SK-N-SH treated with all-trans-retinoic acid at 6 μM for 48 hours (cell line): ENCODE measurements at regions not wholly inside any gene's neighbourhood (a gene's known extent, or its start where the extent isn't known, plus 50 kb on each side); places are given as distances from the start of the nearest gene placed in this dataset.

ENCODE experiments used
- ATAC-seq: fragments of 200-7000 bp; cut with Tn5 transposase; 3 replicates; pipeline ENCODE4 v1.9.1; 2020; ENCODE audit warnings: mild to moderate bottlenecking, moderate library complexity
- ARNTL ChIP-seq: fragments of 450-650 bp; formaldehyde crosslinking; IDR thresholded peaks from 2 replicates; pipeline ENCODE4 v1.5.0; 2020; ENCODE audit warnings: low read depth, mild to moderate bottlenecking, moderate library complexity, borderline replicate concordance
- BACH2 ChIP-seq: fragments of 250-450 bp; sonication (Bioruptor Pico); IDR thresholded peaks from 2 replicates; pipeline ENCODE4 v1.9.0; 2021; ENCODE audit warnings: mild to moderate bottlenecking, borderline replicate concordance
- CREB5 ChIP-seq: fragments of 250-450 bp; sonication (Bioruptor Pico); IDR thresholded peaks from 2 replicates; pipeline ENCODE4 v1.5.1; 2020; ENCODE audit warnings: low read depth, mild to moderate bottlenecking, moderate library complexity
- CSDC2 ChIP-seq: fragments of 250-450 bp; sonication (Bioruptor Pico); IDR thresholded peaks from 2 replicates; pipeline ENCODE4 v1.5.0; 2020; ENCODE audit warnings: mild to moderate bottlenecking, moderate library complexity
- ESRRG ChIP-seq: fragments of 250-450 bp; sonication (Bioruptor Pico); IDR thresholded peaks from 2 replicates; pipeline ENCODE4 v1.6.1; 2021; ENCODE audit warnings: mild to moderate bottlenecking
- GLIS3 ChIP-seq: fragments of 250-450 bp; sonication (Bioruptor Pico); IDR thresholded peaks from 2 replicates; pipeline ENCODE4 v1.5.0; 2020; ENCODE audit warnings: mild to moderate bottlenecking, moderate library complexity
- ISL1 ChIP-seq: fragments of 250-450 bp; sonication (Bioruptor Pico); IDR thresholded peaks from 2 replicates; pipeline ENCODE4 v2.1.2; 2022; ENCODE audit warnings: mild to moderate bottlenecking, moderate library complexity
- OSR1 ChIP-seq: fragments of 250-450 bp; sonication (Bioruptor Pico); IDR thresholded peaks from 2 replicates; pipeline ENCODE4 v1.8.0; 2022; ENCODE audit warnings: moderate library complexity, mild to moderate bottlenecking, inconsistent platforms
- PATZ1 ChIP-seq: fragments of 250-450 bp; sonication (Bioruptor Pico); IDR thresholded peaks from 2 replicates; pipeline ENCODE4 v1.8.0; 2020; ENCODE audit warnings: mild to moderate bottlenecking, moderate library complexity, borderline replicate concordance
- PPARA ChIP-seq: fragments of 250-450 bp; sonication (Bioruptor Pico); IDR thresholded peaks from 2 replicates; pipeline ENCODE4 v1.5.0; 2020; ENCODE audit warnings: mild to moderate bottlenecking, borderline replicate concordance
- RARB ChIP-seq: fragments of 250-450 bp; sonication (Bioruptor Pico); IDR thresholded peaks from 2 replicates; pipeline ENCODE4 v1.8.0; 2021; ENCODE audit warnings: mild to moderate bottlenecking, moderate library complexity
- TCF4 ChIP-seq: fragments of 250-450 bp; sonication (Bioruptor Pico); IDR thresholded peaks from 2 replicates; pipeline ENCODE4 v1.8.0; 2021; ENCODE audit warnings: mild to moderate bottlenecking, moderate library complexity, borderline replicate concordance
- TOX ChIP-seq: fragments of 250-450 bp; sonication (Bioruptor Pico); IDR thresholded peaks from 2 replicates; pipeline ENCODE4 v1.8.0; 2021; ENCODE audit warnings: mild to moderate bottlenecking, moderate library complexity, borderline replicate concordance
- TSHZ2 ChIP-seq: fragments of 250-450 bp; sonication (Bioruptor Pico); IDR thresholded peaks from 2 replicates; pipeline ENCODE4 v1.5.0; 2020; ENCODE audit warnings: mild to moderate bottlenecking, moderate library complexity
- ZFP30 ChIP-seq: fragments of 450-650 bp; formaldehyde crosslinking; IDR thresholded peaks from 2 replicates; pipeline ENCODE4 v1.5.0; 2022; ENCODE audit warnings: mild to moderate bottlenecking, moderate library complexity
- ZNF565 ChIP-seq: fragments of 450-650 bp; formaldehyde crosslinking; conservative IDR thresholded peaks from 2 replicates; pipeline ENCODE4 v1.5.0; 2020; ENCODE audit warnings: low read depth, mild to moderate bottlenecking, moderate library complexity
- ZNF70 ChIP-seq: fragments of 450-650 bp; formaldehyde crosslinking; IDR thresholded peaks from 2 replicates; pipeline ENCODE4 v1.5.0; 2020; ENCODE audit warnings: mild to moderate bottlenecking, moderate library complexity
- ZNF8 ChIP-seq: fragments of 450-650 bp; formaldehyde crosslinking; IDR thresholded peaks from 2 replicates; pipeline ENCODE4 v1.5.0; 2020; ENCODE audit warnings: mild to moderate bottlenecking, moderate library complexity
- TF ChIP-seq, protein P1 (sequence below): fragments of 250-450 bp; sonication (Bioruptor Pico); IDR thresholded peaks from 2 replicates; pipeline ENCODE4 v1.5.1; 2021; ENCODE audit warnings: mild to moderate bottlenecking, moderate library complexity

DNA sequence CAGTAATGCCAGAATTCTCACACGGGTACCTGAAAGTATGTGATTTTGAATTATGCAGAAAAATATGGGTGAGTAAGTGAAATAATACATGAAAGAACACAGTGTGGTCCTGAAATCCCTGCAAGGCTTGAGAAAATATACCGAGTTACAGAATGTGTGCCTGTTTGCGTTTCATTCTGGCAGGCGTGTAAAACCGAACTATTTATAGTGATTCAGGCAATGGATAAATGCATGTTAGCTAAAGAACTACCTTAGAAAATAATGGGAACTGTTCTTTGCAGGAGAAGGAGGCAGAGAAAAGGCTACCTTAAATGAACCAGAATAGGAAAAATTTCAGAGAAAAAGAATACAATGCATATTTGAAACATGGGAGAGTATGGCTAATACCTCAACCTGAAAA is 145.8 kb upstream of the KCNQ5 start (continued):
- TF ChIP-seq OSR1 (CRISPR knock-in tag) (no peak), ARNTL (CRISPR knock-in tag) (no peak)

- ATAC-seq: no peak
- no peak for TF ChIP-seq PATZ1 (CRISPR knock-in tag)
- no peak for TF ChIP-seq ESRRG
- TF ChIP-seq BACH2 (CRISPR knock-in tag): no peak
- no peak for TF ChIP-seq PPARA (CRISPR knock-in tag)
- no peak for TF ChIP-seq ZNF565
- TF ChIP-seq ZNF70 (CRISPR knock-in tag): no peak
Measured at GRCh38 chr6:72476646-72477045, 145.2 kb upstream of the KCNQ5 start.

- TF ChIP-seq ZNF70 (CRISPR knock-in tag): no peak
- no peak for TF ChIP-seq GLIS3 (CRISPR knock-in tag)
- TF ChIP-seq CREB5 (CRISPR knock-in tag): no peak
- TF ChIP-seq, protein P1, sequence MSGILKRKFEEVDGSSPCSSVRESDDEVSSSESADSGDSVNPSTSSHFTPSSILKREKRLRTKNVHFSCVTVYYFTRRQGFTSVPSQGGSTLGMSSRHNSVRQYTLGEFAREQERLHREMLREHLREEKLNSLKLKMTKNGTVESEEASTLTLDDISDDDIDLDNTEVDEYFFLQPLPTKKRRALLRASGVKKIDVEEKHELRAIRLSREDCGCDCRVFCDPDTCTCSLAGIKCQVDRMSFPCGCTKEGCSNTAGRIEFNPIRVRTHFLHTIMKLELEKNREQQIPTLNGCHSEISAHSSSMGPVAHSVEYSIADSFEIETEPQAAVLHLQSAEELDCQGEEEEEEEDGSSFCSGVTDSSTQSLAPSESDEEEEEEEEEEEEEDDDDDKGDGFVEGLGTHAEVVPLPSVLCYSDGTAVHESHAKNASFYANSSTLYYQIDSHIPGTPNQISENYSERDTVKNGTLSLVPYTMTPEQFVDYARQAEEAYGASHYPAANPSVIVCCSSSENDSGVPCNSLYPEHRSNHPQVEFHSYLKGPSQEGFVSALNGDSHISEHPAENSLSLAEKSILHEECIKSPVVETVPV (CRISPR knock-in tag): no peak
- no peak for TF ChIP-seq TOX (CRISPR knock-in tag)
- TF ChIP-seq ISL1: no peak
- no peak for TF ChIP-seq RARB
- TF ChIP-seq OSR1 (CRISPR knock-in tag): no peak
- TF ChIP-seq TCF4: no peak
- TF ChIP-seq ZNF565: no peak
- TF ChIP-seq PATZ1 (CRISPR knock-in tag): no peak
- no peak for TF ChIP-seq CSDC2 (CRISPR knock-in tag)
- no peak for TF ChIP-seq ZNF8
- no peak for TF ChIP-seq TSHZ2 (CRISPR knock-in tag)
- no peak for ATAC-seq
Measured at GRCh38 chr6:72495441-72495840, 126.4 kb upstream of the KCNQ5 start.

DNA sequence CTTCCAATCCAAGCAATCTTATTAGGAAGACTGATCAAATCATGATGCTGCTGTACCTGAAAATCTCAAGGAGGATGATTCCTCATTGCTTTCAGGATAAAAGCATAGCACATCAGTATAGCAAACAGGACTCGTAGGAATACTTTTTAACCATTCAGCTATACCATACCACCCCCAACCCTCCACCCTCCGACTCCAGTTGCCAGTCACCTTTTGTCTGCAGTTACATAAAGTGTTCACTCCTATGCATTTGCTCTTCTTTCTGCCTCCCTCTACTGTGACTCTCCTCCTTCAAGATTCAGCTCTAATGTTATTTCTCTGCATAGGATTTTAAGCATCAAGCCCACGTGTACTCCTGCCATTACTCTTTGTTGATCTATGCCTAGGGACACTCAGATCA is 124.7 kb upstream of the KCNQ5 start:
- TF ChIP-seq BACH2 (CRISPR knock-in tag): no peak
- TF ChIP-seq ESRRG: no peak
- TF ChIP-seq ZFP30 (CRISPR knock-in tag): no peak
- no peak for TF ChIP-seq TOX (CRISPR knock-in tag)
- TF ChIP-seq PPARA (CRISPR knock-in tag): no peak
- TF ChIP-seq, protein P1 (CRISPR knock-in tag): no peak
- no peak for TF ChIP-seq RARB
- TF ChIP-seq ZNF565: no peak
- no peak for TF ChIP-seq TCF4
- TF ChIP-seq PATZ1 (CRISPR knock-in tag): no peak
- no peak for TF ChIP-seq ARNTL (CRISPR knock-in tag)
- no peak for TF ChIP-seq TSHZ2 (CRISPR knock-in tag)
- ATAC-seq: no peak
